HG03460 (cell line): ENCODE measurements at regions not wholly inside any gene's neighbourhood (a gene's known extent, or its start where the extent isn't known, plus 50 kb on each side); places are given as distances from the start of the nearest gene placed in this dataset.
"Not testable (repeated sequence)": the region's sequence is repeated elsewhere in the genome, so short reads cannot be mapped to it uniquely, and the experiment has no call there.

Experiments used
- ATAC-seq: cut with Tn5 transposase; IDR thresholded peaks from one replicate; pipeline ENCODE4 v1.9.1; 2021; ENCODE audit not compliant: unreplicated experiment

DNA sequence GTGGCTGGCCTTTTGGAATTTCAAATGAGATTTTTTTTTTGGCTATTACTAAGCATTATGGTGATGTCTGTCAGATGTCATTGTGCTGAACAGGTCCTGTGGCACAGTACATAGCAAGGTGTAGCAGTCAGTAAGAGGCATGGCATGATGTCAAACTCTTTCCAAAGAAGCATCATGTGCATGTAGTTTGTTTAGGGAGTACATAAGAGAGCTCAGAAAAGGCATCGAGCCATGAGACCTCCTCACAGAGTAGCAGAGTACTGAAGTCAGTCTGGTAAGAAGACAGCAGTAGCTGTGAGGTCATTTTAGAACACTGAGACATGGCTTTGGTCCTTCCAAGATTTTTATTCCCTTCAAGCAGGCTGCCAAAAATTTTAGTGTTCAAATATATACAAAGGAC lies 134.9 kb upstream of the SPRED1 start:
- ATAC-seq: no peak

DNA sequence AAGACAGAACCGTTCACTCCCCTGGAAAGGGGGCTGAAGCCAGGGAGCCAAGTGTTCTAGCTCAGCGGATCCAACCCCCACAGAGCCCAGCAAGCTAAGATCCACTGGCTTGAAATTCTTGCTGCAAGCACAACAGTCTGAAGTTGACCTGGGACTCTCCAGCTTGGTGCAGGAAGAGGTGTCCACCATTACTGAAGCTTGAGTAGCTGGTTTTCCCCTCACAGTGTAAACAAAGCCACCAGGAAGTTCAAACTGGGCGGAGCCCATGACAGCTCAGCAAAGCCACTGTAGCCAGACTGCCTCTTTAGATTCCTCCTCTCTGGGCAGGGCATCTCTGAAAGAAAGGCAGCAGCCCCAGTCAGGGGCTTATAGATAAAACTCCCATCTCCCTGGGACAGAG lies 132.8 kb upstream of the SPRED1 start:
- not testable (repeated sequence) for ATAC-seq

DNA sequence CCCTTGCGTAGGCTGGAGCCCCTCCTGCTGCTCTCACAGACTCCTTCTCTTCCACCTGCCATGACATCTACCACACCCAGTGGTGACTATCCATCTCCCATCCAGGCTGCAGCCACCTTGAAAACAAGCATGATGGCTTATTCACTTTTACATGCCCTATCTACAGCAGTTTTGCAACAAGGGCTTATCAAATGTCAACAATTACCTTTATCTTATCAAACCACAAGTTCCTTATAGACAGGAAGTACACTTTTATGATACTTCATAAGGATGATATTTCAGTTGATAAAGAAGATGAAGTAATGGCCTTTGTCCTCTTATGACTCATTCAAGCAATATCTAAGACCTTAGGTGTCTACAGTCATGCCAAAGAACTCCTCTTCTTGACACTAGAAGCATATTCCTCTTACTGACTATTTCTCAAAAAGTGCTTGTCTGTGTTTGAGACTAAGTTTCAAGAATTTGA lies 125.3 kb upstream of the SPRED1 start:
- no peak for ATAC-seq

DNA sequence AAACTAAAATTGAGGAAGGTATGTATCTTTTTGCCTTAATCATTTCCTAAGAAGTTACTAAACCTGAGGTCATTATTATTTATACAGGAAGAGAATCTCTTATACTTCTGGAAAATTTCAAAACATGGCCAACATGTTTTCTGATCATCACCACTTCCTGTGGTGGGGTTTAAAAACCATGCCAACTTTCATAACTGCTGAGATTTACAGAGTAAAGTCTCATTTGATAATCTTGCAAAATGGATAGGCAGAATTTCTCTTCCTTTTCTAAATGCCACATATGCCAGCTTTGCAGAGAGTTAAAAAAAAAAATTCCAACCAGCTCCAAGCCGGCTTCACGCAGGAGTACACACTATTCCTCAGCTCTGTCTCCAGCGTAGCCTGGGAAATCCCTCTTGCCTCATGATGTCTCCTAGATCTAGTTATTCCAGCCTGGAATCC lies 124.3 kb upstream of the SPRED1 start:
- no peak for ATAC-seq

DNA sequence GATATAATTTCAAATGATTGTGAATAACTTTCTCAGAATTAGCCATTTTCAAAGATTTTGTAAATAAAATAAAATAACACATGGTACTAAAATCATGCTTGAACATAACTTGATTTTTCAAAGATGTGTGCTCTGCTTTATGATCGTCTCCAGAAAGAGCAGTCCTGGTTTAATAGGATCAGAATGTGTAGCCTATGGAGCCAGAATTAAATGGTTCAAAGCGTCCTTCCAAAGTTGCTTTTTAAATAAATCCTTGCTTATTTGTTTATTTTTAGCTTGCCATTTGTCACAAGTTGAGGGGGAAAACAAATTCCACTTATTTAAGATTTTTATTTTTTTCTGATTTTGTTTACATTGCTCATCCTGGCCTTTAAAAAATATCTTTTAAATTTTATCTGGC lies 123.7 kb upstream of the SPRED1 start:
- no peak for ATAC-seq

DNA sequence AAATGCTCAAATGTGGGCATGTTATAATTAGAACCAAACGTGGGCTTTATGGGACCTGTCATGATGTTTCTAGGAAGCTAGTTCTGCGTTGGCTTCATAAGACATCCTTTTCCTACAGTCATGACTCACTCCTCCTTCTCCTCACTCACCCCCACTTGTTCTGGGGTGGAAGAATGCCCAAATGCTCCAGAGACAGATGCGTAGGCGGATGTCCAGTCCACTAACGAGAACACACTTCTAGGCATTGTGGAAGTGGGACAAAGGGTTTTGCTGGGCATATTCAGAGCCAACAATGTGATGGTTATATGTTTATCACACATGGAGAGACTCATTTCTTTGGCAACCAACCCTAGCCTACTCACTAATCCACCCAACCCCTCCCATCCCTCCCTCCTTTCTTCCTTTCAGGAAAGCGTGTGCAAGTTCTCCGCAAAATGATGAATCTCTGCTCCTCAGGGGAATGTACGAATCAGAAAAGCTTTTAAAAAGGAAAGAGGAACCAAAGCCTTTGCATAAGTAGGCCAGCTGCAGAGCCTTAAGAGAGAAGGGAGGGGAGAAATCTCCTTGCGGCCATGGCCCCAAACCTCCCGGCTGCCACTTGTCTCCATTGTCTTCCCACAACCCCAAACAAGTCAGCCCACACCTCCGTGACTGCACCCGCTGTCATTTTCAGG lies 123.0 kb upstream of the SPRED1 start:
- ATAC-seq: no peak

DNA sequence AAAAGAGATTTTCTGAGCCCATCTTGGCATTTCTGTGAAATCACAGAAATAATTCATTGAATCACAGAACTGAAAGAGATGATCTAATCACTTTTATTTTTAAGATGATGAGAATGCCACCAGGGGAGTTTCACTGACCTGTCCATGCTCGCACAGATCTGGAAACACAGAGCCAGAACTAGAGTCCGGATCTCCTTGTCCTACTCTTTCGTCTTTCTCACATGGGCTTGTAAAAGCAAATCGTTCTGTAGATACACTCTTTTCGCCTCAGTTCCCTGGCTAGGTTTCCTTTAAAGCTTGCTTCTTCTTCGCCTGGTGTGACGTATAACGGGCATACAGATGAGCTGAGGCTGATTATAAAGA lies 122.5 kb upstream of the SPRED1 start:
- ATAC-seq: no peak

DNA sequence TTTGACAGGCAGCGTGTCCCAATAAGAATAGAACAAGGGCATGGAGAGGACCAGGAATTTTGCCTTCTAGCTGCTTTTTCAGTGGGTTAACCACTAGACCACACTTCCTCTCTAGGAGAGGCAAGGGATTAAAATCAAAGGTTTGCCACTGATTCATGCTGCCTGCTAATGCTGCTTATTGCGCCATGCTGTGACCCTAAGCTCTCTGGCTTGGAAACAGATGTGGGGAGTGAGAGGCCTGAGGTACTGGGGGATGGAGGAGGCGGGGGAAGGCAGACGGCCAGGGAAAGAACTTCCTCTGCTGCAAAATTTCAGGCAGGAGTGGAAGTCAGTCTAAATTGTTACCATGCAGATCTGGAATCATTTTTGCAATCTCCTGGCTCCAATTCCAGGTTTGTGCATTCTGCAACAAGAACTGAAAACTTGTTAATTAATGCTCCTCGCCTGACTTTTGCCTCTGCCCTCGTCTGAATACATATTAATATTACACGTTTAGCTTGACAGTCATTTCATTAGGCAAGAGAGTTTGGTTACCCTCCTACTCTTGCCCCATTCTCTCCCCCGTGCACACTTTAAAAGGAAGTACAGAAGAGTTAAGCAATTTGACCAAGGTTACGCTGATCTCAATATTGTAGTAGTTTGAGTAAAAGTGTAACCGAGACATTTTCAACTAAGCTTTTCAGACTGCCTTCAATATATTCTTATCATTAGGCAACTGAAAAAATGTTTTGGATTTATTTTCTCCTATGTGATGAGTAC lies 121.7 kb upstream of the SPRED1 start:
- ATAC-seq: peak; percentile 47

DNA sequence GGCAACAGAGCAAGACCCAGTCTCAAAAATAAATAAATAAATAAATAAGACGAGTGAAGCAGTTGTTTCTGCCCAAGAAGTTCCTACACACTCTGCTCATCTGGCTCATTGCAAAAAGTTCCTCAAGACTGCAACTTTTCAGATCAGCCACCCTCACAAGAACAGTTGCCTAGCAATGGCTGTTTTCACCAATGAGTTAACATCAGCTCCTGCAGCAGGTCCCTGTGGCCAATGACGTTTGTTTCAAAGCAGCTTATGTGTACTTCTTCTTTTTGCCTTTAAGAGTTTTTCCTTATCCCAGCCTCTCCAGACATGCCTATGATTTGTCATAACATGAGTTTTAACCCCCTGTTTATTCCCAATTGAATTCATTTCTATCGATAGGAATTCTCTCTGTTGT lies 118.4 kb upstream of the SPRED1 start:
- ATAC-seq: no peak

DNA sequence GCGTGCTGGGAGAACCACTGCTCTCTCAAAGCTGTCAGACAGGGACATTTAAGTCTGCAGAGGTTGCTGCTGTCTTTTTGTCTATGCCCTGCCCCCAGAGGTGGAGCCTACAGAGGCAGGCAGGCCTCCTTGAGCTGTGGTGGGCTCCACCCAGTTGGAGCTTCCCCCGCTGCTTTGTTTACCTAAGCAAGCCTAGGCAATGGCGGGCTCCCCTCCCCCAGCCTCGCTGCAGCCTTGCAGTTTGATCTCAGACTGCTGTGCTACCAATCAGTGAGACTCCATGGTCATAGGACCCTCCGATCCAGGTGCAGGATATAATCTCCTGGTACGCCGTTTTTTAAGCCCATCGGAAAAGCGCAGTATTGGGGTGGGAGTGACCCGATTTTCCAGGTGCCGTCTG lies 110.4 kb upstream of the SPRED1 start:
- not testable (repeated sequence) for ATAC-seq

DNA sequence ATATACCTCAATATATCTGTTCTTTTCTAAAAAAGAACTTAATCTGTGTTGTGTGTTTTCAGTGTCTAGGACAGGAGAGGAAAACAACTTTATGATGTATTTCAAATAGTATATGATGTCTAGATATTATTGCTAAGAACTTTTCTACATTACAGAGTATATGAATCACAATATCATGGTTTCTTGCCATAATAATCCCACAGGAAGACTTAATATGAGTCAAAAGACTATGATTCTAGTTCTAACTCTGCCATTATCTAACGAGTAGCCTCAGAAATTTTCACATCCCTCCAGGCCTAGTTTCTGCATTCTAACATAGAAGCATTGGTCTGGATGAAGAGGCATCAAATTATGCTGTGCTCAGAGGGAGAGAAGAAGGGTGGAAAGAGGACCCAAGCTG lies 107.7 kb upstream of the SPRED1 start:
- ATAC-seq: no peak

DNA sequence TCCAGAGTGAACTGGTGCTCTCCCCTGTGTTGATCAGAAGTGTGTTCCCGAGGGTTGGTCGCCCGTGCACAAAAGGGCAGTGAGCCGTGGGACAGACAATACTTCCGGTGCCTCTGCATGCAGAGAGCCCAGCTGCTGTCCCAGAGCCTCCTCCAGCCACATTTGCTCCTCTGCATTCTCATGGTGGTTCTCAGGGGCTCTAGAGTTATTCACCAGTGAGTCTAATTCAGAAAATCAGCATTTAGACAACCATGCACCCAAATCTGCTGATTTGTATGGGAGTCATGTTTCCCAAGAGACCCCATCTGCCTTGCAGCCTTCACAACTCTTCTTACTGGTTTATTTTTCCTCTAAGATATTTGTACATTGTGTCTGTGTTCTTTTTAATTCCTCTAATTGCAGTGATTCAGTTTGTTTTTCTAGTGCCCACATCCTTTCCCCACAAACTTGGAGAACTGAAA lies 107.0 kb upstream of the SPRED1 start:
- ATAC-seq: no peak

DNA sequence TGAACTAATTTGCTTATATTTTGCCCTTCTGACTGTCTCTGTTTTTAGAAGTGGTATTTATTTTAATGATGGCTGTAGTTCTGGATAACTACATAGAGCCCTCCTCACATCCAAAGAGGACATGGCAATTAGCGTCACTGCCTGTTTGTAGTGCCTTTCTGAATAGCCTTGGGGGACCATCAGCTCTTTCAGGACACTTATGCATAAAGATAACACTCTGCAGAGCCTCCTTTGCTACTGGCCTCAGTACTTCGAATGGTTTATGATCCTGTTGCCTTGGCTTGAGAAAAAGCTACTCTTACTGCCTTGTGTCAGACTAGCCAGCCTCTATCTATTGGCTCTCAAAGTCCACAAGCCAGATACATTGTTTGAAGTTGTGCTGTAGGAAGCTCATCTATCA lies 105.4 kb upstream of the SPRED1 start:
- no peak for ATAC-seq

DNA sequence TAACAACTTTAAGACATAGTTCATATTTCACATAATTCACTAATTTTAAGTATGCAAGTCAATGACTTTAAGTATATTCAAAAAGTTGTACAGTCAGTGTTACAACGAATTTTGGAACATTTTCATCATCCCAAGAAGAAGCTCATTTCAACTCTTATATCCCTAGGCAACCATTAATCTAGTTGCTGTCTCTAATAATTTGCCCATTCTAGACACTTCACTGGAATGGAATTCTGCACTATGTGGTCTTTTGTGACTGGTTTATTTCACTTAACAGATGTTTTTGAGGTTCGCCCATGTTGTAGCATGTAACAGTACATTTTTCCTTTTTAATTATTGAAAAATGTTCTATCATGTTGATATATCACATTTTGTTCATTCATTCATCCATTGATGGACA lies 104.2 kb upstream of the SPRED1 start:
- ATAC-seq: no peak

DNA sequence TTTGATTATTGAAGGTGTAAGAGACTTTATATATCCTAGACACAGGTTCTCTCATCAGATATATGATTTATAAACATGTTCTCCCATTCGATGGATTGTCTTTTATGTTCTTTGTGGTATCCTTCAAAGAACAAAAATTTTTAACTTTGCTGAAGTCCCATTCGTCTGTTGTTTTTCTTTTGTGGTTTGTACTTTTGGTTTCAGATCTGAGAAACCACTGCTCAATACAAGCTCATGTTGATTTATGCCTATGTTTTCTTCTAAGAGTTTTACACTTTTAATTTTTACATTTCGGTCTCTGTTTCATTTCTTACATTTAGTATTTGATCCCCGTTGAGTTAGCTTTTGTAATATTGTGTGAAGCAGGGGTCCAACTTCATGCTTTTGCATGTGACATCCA lies 103.3 kb upstream of the SPRED1 start:
- ATAC-seq: no peak

DNA sequence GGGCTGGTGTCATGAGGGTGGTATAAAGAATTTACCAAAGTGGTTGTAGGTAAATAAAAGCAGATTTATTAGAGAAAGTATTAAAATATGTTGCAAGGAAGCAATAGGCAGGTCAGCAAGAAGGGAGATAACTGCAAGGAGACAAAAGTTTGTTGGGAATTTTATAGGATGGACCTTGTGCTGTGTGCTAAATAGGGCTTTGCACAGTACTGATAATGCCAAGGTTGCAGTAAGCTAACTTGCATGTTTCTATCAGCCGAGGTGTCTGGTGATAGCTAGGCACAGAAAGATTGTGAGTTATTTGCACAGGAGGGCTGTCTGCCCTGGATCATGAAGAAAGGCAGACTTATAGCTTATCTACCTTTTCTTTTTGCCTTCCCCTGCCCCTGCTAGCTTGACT lies 102.5 kb upstream of the SPRED1 start:
- no peak for ATAC-seq

DNA sequence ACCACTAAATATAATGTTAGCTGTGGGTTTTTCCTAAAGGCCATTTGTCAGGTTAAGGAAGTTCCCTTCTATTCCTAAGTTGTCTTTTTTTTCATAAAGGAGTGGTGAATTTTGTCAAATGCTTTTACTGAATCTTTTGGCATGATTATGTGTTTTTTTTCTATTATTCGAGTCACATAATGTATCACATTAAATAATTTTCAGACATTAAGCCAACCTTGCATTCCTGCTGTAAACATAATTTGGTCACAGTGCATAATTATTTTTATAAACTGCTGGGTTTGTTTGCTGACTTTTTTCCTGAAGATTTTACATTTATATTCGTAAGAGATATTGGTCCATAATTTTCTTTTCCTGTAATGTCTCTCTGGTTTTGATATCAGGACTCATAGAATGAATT lies 101.8 kb upstream of the SPRED1 start:
- no peak for ATAC-seq

DNA sequence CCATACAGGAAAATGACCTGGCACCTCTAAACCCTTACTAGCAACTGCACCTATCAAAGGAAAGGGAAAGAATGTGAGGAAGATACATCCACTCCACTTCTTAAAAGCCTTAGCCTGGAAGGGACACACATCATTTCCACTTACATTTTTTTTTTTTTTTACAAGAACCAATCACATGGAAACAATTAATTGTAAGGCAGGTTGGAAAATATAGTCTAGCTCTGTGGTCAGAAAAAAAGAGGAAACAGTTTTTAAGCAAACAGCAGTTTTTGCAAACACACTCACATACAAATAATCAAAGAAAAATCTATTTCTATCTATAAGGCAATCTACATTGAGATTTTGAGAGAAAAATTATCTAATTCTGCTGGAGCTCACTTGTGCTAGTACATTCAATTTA lies 98.9 kb upstream of the SPRED1 start:
- no peak for ATAC-seq

DNA sequence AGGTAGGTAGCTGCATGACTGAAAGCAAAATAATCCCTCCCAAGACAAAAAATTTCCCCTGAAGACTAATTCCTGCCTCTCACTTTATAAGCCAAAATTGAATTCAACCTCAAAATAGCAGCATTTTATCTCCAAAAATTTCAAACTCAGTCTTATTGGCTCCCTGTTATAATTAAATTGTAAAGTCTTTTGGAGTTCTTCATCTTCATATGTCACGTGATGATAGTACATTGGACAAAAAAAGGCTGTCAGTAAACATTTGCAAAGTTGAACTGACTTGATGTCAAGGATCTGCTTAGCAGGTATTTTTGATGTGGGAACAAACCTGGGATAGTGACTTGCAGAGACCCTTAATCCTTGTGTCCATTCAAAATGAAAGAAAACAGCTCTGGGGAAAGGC lies 98.4 kb upstream of the SPRED1 start:
- no peak for ATAC-seq

DNA sequence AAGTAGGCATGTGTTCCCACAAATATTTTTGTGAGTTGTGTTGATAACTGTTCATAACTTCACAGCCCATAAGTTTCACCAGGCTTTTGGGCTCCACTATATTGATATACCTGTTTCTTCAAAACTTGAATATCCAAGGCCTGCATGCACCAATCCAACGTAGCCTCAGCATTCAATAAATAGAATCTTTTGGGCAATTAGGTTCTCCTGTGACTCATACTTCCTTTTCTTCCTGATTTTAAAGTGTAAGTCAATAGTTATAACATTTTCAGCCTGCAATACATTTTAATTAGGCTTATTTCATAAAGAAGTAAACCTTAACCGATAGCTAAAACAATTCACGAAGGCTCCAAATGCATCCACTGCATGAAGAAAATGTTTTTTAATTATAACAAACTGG lies 97.8 kb upstream of the SPRED1 start:
- no peak for ATAC-seq

DNA sequence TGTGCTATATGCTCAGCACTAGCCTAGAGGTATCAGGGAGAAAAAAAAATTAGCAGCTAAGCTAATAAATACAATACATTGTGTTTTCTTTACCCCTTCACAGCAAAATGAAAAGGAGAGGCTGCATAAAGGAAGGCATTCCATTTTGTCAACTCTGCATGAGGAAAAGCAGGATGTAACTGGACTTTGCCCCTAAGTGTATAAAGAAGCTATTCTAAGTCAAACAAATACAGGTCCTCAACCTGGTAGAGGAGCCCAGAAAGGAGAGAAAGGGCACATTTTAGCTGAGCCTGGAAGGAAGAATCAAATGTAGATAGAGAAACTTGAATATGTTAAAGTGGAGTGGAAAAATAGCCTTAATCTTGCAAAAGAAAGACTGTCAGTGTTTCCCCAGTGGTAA lies 89.0 kb upstream of the SPRED1 start:
- ATAC-seq: no peak

DNA sequence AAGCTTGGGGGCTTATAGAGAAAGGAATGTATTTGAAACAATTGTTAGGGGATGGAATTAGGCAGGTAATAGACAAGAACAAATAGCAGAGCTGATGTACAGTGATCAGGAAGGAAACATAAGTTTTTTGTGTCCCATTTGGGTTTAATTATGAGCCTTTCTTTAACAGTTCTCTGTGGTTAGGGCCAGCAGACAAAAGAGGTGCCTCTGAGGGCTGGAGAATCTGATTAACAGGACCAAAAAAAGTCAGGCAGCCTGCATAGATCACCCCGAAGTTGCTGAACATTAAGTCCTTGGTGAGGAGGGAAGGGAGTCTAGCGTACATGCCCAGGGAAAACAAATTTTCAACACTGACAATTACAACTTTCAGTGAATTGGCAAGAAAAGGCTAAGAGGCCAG lies 88.6 kb upstream of the SPRED1 start:
- ATAC-seq: no peak

DNA sequence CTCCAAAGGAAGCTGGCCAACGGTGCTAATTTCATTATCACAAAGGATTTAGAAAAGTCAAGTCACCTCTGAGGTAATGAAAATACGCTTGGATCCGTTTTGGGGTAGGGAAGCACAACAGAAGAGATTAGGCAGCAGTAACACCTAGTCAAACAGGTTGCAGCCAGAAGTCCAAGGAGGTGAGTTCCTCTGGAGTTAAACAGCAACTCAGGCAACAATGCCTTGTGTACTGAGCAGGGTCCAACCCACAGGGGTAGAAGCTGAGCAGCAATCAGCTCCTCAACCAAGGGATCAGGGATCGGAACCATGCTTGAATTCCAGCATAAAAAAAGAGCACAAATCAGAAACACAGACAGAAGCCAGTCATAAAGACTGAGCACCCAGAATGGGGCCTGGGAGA lies 88.1 kb upstream of the SPRED1 start:
- no peak for ATAC-seq
